Anterior cingulate cortex (tissue), 58 donors: ENCODE measurements at regions not wholly inside any gene's neighbourhood (a gene's known extent, or its start where the extent isn't known, plus 50 kb on each side); places are given as distances from the start of the nearest gene placed in this dataset.

Experiments
- DNase-seq, 58 donors: peaks; one replicate each; lab custom pipeline; 2025; lab: John Stamatoyannopoulos, UW

DNA sequence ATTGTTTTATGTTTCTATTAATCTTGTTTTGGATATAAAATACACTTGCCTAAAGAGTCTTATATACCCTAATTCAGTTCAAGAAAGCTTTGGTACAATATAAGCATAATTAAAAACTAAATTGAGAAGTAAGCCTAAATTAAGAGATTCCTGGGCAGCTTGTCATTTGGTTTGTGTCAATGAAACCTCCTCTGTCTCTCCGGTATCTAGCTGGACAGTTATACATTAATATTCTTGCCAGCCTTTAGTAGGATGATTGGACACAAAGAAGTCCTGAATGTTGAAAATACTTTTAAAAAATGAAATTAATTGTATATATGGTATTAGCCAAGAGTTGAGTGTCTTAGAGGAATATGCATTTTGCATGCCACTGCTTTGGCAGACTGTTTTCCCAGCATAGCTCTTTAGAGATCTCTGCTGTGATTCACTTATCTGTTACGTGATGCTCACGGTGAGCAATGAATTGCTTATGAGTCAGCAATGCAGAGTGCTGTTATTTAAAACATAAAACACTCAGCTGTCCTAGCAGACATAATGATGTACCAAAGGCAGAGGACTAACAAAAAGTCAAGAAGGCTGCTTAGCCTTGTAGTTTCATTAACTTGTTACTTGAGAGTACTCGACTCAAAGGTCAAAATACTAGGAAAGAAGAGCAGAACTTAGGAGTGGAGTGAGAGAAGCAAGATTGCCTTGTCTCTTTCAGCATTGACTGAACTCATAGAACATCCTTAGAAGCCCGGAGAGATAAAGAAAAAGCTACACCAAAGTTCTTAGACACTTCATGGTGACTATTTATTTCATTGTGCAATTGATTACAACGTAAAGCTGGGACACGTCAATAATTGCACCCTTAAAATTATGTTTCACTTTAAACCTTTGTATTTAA is 1296.1 kb upstream of the PCDH7 start:
- DNase-seq = peak in 5 of 58 donors; percentile 1 to 9 (median 3)

GRCh38 chr4:29453303-29453820 is 1266.8 kb upstream of the PCDH7 start:
- DNase-seq = no peak

GRCh38 chr4:29459926-29460325 is 1260.2 kb upstream of the PCDH7 start:
- no peak for DNase-seq

GRCh38 chr4:29467044-29467717 is 1253.0 kb upstream of the PCDH7 start:
- no peak for DNase-seq
